Sigmoid colon (tissue), 4 donors: ENCODE measurements at regions not wholly inside any gene's neighbourhood (a gene's known extent, or its start where the extent isn't known, plus 50 kb on each side); places are given as distances from the start of the nearest gene placed in this dataset.

ENCODE experiments used
- EP300 ChIP-seq, 4 donors: sonication (generic); formaldehyde crosslinking; IDR thresholded peaks; one replicate each; pipeline ENCODE4 v1.6.1; 2017; ENCODE audit warnings: antibody characterized with exemption in 4 of 4
- POLR2A ChIP-seq, 2 donors: fragments of 450-650 bp; IDR thresholded peaks; one replicate each; pipeline ENCODE4 v1.6.1; 2016; ENCODE audit warnings: antibody characterized with exemption in 2 of 2, mild to moderate bottlenecking in 2 of 2, moderate library complexity in 2 of 2
- POLR2AphosphoS5 ChIP-seq, 4 donors: sonication (generic); formaldehyde crosslinking; IDR thresholded peaks; one replicate each; pipeline ENCODE4 v1.6.1; 2017; ENCODE audit warnings: antibody characterized with exemption in 4 of 4

GRCh38 chr10:16292366-16292765 lies 144.4 kb upstream of the PTER start:
- TF ChIP-seq POLR2A (IDR thresholded peaks at IDR 0.05) = no peak
- no peak for TF ChIP-seq EP300 (IDR thresholded peaks at IDR 0.05)
- no peak for TF ChIP-seq POLR2AphosphoS5 (IDR thresholded peaks at IDR 0.05)
